Activated CD8-positive, alpha-beta memory T cell treated with anti-CD3 and anti-CD28 coated beads, Interleukin-2, amount 50 U/mL, for 4 hours (primary cell): ENCODE measurements at regions not wholly inside any gene's neighbourhood (a gene's known extent, or its start where the extent isn't known, plus 50 kb on each side); places are given as distances from the start of the nearest gene placed in this dataset.
"Not testable (repeated sequence)": the region's sequence is repeated elsewhere in the genome, so short reads cannot be mapped to it uniquely, and the experiment has no call there.

ENCODE experiments used
- DNase-seq: peaks from one replicate; pipeline ENCODE4 v3.0.0-alpha.2; 2020

- no peak for DNase-seq
Measured at GRCh38 chr22:49694462-49695260, 133.0 kb downstream of the BRD1 start.

DNA sequence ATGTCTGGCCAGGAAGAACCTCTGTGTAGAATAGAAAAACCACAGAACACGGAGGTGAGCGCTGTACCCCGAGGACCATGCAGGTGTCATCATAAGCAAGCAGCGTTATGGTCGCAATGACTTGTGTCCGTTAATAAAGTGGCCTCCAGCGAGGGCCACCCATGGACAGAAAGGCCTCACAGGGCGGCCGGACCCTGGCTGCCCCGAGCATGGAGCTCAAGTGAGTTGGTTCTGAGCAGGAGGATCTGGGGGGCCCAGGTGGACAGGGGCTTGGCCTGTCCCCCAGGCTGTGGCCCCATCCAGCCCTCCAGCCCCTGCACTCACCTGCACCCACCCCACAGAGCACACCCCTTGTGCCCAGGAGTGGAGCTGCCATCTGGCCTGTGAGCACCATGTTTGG is 133.8 kb downstream of the BRD1 start:
- no peak for DNase-seq

DNA sequence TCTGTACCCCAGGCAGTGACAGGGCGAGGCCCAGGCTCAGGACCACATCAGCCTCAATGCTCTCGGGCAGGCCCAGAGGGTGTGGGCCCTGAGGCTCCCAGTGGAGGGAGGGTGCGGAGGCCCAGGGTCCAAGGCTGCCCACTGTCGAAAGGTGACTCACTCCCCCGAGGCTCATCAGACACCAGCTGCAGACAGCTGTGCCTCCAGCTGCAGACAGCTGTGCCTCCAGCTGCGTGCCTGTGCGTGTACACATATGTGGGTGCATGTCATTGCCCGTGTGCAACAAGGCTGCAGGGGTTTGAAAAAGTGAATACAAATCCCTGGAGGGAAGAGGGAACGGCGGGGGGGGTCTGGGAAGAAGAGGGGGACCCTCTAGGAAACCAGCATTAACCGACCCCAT is 134.3 kb downstream of the BRD1 start:
- DNase-seq, result no peak

- no peak for DNase-seq
Measured at GRCh38 chr22:49692499-49693225, 135.0 kb downstream of the BRD1 start.

GRCh38 chr22:49691256-49691655 is 136.4 kb downstream of the BRD1 start:
- DNase-seq, result no peak

DNA sequence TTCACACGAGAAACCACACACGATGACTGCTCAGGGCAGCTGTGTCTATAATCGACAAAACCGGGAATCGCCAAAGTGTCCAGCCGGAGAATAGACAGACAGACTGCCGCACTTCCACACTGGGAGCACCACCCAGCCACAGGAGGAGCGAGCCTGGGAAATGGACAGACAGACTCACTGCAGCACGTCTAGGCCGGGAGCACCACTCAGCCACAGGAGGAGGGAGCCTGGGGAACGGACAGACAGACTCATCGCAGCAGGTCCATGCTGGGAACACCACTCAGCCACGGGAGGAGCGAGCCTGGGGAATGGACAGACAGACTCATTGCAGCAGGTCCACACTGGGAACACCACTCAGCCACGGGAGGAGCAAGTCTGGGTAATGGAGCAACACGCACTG is 137.2 kb downstream of the BRD1 start:
- no peak for DNase-seq

DNA sequence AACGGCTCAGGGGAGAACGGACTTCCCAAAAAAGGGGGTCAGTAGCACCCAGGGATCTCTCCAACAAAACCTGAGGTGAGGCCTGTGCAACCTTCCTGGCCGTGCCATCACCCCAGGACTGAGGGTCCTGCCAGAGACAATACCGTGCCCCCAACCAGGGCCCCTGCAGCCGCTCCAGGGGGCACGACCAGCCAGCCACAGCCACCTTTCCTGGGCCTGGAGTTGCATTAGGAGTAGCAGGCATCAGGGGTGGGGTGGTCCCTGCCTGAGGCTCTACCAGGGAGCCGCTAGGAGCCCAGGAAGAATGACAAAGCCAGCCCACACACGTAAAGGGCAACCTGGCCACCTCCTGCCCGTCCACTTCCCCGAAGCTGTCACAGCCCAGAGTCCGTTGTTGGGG is 137.8 kb downstream of the BRD1 start:
- DNase-seq, result no peak

GRCh38 chr22:49689255-49689770 is 138.4 kb downstream of the BRD1 start:
- DNase-seq, result no peak

- DNase-seq, result no peak
Measured at GRCh38 chr22:49688516-49689254, 139.0 kb downstream of the BRD1 start.

GRCh38 chr22:49687786-49688515 is 139.7 kb downstream of the BRD1 start:
- no peak for DNase-seq

DNA sequence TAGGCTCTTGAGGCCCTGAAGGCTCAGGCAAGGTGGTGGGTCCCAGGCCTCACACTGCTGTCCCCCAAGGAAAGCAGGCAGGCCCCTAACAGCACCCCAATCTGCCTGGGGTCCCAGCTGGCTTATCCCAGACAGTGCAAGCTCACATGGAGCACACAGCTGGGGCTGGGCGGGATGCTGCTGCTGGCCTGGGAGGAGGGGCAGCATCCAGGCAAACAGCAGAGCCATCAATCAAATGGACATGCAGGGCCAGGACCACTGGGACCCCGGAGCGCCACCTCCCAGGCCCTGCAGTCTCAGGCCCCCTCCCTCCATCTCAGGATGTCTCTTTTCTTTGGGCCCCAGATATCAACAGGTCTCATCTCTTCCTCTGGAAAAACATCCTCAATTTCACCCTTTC is 140.3 kb downstream of the BRD1 start:
- DNase-seq, result no peak

GRCh38 chr22:49686495-49687219 is 141.0 kb downstream of the BRD1 start:
- no peak for DNase-seq

DNA sequence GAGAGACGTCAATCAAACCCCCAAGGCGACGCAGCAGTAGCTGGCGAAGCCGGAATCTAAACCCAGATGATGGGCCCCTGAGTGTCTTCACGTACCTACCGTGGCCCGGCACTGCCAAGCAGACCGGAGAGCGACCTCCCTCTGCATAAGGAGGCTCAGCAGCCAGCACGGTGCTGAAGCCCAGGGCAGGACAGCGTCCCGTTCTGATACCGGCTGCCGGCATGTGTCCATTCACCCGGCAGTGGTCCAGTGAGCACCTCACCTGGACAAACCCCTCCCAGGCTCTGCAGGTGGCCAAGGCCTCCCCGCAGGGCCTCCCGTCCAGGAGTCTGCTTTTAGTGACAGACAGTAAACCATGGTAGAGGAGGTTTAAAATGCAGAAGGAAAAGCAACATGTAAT is 142.0 kb downstream of the BRD1 start:
- no peak for DNase-seq

DNA sequence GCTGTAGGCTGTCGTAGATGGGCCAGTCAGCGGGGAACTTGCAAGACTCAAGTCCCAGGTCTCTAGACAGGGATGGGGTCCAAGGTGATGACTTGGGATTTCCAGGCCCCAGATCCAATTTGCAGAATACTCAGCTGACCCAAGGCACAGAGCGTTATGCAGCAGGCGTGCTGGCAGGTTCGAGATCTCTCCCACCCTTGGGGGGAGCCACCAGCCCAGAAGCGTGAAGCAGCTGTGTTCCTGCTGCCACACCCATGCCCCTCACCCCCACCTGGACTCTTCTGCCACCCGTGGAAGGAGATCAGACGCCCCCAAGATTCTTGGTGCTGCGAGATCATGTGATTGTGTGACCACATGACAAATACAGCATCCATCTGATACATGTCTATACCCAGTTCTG is 142.6 kb downstream of the BRD1 start:
- no peak for DNase-seq

DNA sequence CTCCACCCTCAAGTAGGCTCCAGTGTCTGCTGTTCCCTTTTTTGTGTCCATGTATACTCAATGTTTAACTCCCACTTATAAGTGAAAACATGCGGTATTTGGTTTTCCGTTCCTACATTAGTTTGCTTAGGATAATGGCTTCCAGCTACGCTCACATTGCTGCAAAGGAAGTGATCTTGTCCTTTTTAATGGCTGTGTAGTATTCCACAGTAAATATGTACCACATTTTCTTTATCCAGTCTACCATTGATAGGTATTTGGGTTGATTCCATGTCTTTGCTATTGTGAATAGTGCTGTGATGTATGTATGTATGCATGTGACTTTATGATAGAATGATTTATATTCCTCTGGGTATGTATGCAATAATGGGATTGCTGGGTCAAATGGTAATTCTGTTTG is 144.6 kb downstream of the BRD1 start:
- DNase-seq, result no peak

DNA sequence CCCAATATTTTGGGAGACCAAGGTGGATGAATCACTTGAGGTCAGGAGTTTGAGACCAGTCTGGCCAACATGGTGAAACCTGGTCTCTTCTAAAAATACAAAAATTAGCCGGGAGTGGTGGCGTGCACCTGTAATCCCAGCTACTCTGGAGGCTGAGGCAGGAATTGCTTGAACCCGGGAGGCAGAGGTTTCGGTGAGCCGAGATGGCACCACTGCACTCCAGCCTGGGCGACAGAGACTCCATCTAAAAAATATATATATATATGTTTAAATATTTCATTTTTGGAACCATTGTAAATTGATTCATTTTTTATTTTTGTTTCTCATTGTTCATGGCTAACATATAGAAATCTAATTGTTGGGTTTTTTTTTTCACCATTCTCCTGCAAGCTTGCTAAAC is 146.9 kb downstream of the BRD1 start:
- not testable (repeated sequence) for DNase-seq

DNA sequence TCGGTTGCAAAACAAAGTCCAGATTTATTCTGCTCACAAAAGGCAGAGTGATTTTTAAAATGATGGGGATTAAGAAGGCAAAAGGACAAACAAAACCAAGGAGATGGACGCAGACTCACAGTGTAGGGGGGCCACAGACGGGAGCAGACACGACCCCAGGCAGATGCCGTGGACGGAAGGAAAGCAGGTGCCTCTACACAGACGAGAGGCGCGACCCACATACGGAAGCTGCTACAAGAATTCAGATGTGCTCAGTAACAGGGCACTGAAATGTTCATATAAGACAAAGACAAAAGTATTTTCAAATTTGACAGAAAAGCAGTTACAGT is 148.9 kb downstream of the BRD1 start:
- DNase-seq, result no peak

DNA sequence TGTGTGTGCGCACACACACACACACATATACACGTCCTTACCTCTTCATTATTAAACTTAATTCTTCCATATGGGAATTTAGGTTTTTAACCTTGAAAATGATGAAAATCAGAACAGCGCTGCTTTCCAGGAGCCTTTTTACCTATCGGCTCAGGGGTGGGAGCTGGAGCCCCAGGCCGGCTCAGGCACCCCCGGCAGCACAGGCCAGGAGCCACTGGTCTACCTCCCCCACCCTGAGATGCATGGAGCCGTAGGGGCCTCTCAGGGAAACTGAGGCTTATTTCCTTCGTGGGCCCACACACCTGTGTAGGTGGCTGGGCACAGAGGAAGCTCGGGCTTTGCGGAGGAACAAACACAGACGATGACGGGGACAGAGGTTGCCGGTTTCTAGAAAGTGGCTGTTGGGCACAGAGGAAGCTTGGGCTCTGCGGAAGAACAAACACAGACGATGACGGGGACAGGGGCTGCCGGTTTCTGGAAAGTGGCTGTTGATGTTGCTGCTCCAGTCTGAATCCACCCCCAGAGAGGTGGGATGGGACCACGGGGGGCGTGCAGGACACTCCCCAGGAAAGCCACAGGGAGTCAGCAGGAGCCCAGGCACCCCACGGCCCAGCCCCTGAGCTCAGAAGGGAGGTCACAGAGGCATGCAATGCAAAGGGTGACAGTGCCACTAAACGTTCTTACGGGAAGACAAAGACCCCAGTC is 149.4 kb downstream of the BRD1 start:
- no peak for DNase-seq

DNA sequence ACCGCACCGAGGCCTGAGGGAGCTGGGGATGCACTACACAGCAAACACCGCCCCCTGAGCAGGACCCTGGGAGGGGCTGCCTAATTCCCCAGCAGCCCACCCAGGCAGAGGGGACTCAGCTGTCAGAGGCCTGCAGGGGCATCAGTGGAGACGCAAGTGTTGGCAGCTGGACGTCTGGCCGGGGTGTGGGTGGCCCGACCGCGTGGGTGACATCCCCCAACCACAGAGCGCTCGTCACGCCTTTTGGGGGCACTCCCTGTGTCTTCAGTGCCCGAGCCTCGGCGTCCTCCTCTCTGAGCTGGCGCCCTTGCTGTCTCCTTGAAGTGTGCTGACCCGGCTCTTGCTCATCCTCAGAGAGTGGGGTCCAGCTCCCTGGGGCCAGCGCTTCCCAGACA is 150.2 kb downstream of the BRD1 start:
- DNase-seq, result no peak

DNA sequence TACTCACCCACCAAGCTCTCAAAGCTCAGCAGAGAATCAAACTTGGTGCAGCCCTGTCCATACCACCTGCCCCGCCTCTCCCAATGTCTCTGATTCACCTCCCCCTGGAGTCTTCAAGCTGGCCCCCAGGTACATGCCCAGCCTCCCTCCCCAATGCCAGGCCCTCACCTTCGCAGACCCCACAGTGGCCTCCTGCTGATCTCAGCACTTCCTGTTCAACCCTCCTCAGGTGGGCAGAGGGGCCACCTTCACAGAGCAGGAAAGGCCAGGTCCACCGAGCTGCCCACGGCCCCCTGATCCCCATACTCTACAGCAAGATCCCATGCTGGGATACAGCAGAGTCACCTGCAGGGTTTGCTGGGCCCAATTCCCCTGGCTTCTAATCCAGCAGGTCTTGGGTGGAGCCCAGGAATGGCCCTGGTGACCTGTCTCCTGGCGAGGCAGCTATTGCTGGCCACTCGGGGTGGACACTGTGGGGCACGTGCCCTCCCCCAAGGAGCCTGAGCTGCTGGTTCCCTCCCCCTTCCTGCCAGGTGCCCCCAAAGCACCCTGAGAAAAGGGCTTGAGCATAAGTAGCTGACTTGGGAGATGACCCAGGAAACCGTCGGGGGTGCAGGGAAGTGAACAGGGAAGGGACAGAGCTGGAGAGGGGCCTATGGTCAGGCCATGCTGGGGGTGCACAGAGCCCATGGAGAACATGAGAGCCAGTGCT is 150.7 kb downstream of the BRD1 start:
- DNase-seq, result no peak

DNA sequence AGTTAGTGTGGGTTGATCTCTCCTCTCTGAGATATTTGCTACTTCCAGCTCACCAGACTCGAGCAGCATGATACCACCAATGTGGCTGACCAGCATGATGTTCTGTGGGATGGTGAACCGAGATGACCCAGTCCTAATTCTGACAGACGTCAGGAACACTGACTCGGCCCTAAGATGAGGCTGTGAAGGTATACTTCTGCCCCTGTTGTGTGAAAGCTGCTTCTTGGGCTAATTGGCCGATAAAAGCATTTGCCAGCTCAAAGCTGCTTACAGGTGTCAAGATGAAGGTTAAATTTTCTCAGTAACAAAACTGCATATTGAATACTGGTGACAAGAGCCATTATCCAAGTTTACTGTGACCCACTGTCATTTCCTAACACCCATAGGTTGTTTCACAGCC is 151.4 kb downstream of the BRD1 start:
- no peak for DNase-seq
